Activated naive CD4-positive, alpha-beta T cell treated with anti-CD3 and anti-CD28 coated beads for 36 hours (primary cell): ENCODE measurements at regions not wholly inside any gene's neighbourhood (a gene's known extent, or its start where the extent isn't known, plus 50 kb on each side); places are given as distances from the start of the nearest gene placed in this dataset.

Experiments used
- CTCF ChIA-PET: fragments of 350-600 bp; sonication (Branson Sonifier 250); formaldehyde crosslinking; loops from one replicate; lab custom pipeline; 2021; ENCODE audit warnings: antibody characterized with exemption; lab: Charles Lee
- DNase-seq: peaks from one replicate; pipeline ENCODE4 v3.0.0-alpha.2; 2020
- H3K27ac Mint-ChIP-seq: one replicate; pipeline ENCODE4 v1.8.0; 2021; ENCODE audit warnings: mild to moderate bottlenecking, mixed read lengths
- H3K27me3 Mint-ChIP-seq: one replicate; pipeline ENCODE4 v1.8.0; 2021; ENCODE audit warnings: low read depth, mixed read lengths
- H3K36me3 Mint-ChIP-seq: one replicate; pipeline ENCODE4 v1.8.0; 2021; ENCODE audit warnings: low read depth, mixed read lengths
- H3K4me1 Mint-ChIP-seq: one replicate; pipeline ENCODE4 v1.8.0; 2021; ENCODE audit warnings: low read depth, mixed read lengths
- H3K4me3 Mint-ChIP-seq: one replicate; pipeline ENCODE4 v1.8.0; 2021; ENCODE audit warnings: mild to moderate bottlenecking, moderate library complexity, mixed read lengths
- H3K9me3 Mint-ChIP-seq: one replicate; pipeline ENCODE4 v1.8.0; 2021; ENCODE audit warnings: mixed read lengths
- intact Hi-C: fragments of 100-400 bp; cut with micrococcal nuclease; formaldehyde crosslinking; loops from one replicate; pipeline ENCODE4 v1.15.1; 2023

DNA sequence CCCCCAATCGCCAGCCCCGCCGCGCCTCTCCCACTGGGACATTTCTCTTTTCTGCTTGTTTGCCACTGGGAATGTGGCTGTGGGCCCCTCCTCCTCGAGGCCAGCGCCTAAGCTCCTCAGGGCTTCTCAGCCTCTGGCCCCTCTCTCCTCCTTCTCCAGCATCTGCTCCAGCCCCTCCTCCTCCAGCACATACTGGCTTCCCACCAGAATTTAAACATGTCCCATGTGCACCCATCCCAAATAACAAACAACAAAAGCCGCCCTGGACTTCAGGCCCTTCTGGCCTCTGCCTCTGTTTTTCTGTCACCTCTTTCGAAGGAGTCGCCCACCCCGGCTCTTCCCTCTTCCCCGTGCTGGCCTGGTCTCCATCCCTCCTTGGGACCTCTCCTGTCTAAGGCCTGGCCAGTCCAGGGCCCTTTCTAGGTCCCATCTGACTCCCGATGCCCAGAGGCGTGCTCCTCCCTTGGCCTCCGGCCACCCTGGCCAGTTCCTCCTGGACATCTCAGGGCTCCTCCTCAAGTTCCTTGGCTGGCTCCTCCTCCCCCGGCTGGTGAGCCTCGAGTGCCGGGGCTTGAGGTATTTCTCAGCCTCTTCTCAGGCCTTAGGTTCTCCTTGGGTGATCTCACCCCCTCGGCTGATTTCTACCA is 94.6 kb upstream of the SLC6A6 start:
- CTCF ChIA-PET, result no interaction called here

GRCh38 chr3:14311729-14312128 is 90.7 kb upstream of the SLC6A6 start:
- no peaks in the 10 kb centered on the region for H3K9me3 Mint-ChIP-seq
- H3K27me3 Mint-ChIP-seq, result peaks cover 8% of the 10 kb centered on the region
- no peak for DNase-seq
- no peaks in the 10 kb centered on the region for H3K36me3 Mint-ChIP-seq
- no peaks in the 10 kb centered on the region for H3K4me1 Mint-ChIP-seq
- no peak overlapping the region for H3K4me3 Mint-ChIP-seq
- CTCF ChIA-PET, result no interaction called here
- intact Hi-C loops, result no loop called here
- H3K27ac Mint-ChIP-seq, result no peak overlapping the region

More for the DNA sequence above, 94.6 kb upstream of the SLC6A6 start:
- Mint-ChIP-seq H3K9me3 (no peaks in the 10 kb centered on the region), H3K36me3 (no peaks in the 10 kb centered on the region), H3K4me3 (no peak overlapping the region), H3K4me1 (no peaks in the 10 kb centered on the region), H3K27me3 (peaks cover 8% of the 10 kb centered on the region), H3K27ac (no peak overlapping the region)
- intact Hi-C loops, result no loop called here
- DNase-seq, result no peak

GRCh38 chr3:14312375-14312774 is 90.0 kb upstream of the SLC6A6 start:
- no peak overlapping the region for H3K27ac Mint-ChIP-seq
- H3K36me3 Mint-ChIP-seq, result no peaks in the 10 kb centered on the region
- CTCF ChIA-PET, result no interaction called here
- H3K4me3 Mint-ChIP-seq, result no peak overlapping the region
- H3K4me1 Mint-ChIP-seq, result no peaks in the 10 kb centered on the region
- intact Hi-C loops, result no loop called here
- H3K27me3 Mint-ChIP-seq, result peaks cover 8% of the 10 kb centered on the region
- DNase-seq, result no peak
- H3K9me3 Mint-ChIP-seq, result no peaks in the 10 kb centered on the region

DNA sequence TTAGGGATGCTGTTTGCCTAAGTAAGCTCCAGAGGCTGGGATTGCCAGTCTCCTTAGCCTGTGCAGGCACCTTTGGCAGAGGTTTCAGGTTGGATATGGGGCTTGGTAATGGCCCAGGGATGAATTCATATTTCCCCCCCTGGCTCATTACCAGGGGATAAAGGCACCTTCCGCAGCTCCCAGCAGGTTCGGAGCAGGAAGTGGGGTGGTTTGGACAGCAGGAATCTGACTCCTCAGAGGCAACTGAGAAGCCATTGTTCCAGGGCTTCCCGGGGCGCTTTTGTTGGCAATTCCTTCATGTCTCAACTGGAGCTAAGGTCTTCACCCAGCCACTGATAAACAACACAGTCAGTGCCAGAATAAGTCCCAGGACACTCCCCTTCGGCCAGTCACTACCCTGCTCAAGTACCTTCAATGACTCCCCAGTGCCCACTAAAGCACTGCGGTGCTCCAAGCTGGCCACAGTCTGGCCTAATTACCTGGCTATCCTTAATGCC is 85.3 kb upstream of the SLC6A6 start:
- no peak overlapping the region for H3K4me3 Mint-ChIP-seq
- no peak for DNase-seq
- H3K27me3 Mint-ChIP-seq, result peaks cover 2% of the 10 kb centered on the region
- intact Hi-C loops, result no loop called here
- H3K4me1 Mint-ChIP-seq, result no peaks in the 10 kb centered on the region
- CTCF ChIA-PET, result no interaction called here
- no peak overlapping the region for H3K27ac Mint-ChIP-seq
- peaks cover 3% of the 10 kb centered on the region for H3K9me3 Mint-ChIP-seq
- no peaks in the 10 kb centered on the region for H3K36me3 Mint-ChIP-seq

DNA sequence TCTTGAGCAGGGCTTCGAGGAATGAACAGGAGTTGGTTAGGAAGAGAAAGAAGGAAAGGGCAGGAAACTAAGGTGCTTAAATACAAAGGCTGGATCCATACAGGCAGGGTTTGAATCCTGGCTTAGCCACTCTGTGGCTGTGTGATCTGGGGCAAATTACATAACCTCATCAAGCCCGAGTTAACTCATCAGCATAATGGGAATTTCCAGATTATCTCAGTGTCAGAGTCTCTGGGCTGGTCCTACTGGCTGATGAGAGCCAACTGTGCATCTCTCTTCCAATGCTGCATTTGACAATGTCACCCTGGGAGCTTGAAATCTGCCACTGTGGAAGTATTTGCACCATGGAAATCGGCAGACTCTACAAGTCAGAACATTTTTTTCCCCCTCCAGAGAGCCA is 83.8 kb upstream of the SLC6A6 start:
- CTCF ChIA-PET, result no interaction called here
- DNase-seq, result no peak
- Mint-ChIP-seq H3K27me3 (no peaks in the 10 kb centered on the region), H3K4me3 (no peak overlapping the region), H3K9me3 (peaks cover 3% of the 10 kb centered on the region), H3K4me1 (no peaks in the 10 kb centered on the region), H3K27ac (no peak overlapping the region), H3K36me3 (no peaks in the 10 kb centered on the region)
- intact Hi-C loops, result no loop called here

DNA sequence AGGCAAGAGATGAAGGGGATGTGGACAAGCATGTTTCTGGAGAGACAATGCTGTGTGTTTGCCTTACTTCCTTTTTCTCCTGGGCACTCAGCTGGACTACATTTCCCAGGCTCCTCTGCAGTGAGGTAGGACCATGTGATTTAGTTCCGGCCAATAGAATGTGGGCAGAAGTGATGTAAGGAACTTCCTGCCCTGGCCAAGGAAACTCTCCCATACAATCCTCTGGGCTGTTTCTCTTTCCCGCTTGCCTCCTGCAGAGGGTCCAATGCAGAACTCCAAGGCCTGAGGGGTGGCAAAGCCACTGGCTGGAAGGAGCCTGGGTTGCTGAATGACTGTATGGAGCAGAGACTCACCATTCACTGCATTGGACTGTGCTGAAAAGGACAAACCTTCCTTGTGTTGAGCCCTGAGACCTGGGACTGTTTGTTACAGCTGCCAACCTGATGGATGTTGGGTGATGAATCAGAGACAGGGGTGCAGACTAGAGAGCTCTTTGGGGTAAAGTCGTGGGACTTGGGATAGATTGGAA is 82.7 kb upstream of the SLC6A6 start:
- H3K9me3 Mint-ChIP-seq, result peaks cover 3% of the 10 kb centered on the region
- H3K4me3 Mint-ChIP-seq, result no peak overlapping the region
- H3K36me3 Mint-ChIP-seq, result no peaks in the 10 kb centered on the region
- H3K27ac Mint-ChIP-seq, result no peak overlapping the region
- H3K27me3 Mint-ChIP-seq, result no peaks in the 10 kb centered on the region
- DNase-seq, result peak; percentile 30
- no peaks in the 10 kb centered on the region for H3K4me1 Mint-ChIP-seq
- CTCF ChIA-PET, result interaction anchor here (0.6 kb wide), 1 partner anchor 142 kb away, joined by 3 read pairs; no protein-coding TSS in a partner anchor
- intact Hi-C loops, result no loop called here

- Mint-ChIP-seq H3K9me3 (peaks cover 3% of the 10 kb centered on the region), H3K4me1 (no peaks in the 10 kb centered on the region), H3K4me3 (no peak overlapping the region), H3K27ac (no peak overlapping the region), H3K27me3 (no peaks in the 10 kb centered on the region), H3K36me3 (no peaks in the 10 kb centered on the region)
- intact Hi-C loops, result no loop called here
- DNase-seq, result no peak
- CTCF ChIA-PET, result interaction anchor here (0.6 kb wide), 1 partner anchor 142 kb away, joined by 3 read pairs; no protein-coding TSS in a partner anchor
Measured at GRCh38 chr3:14320219-14320618, 82.2 kb upstream of the SLC6A6 start.

DNA sequence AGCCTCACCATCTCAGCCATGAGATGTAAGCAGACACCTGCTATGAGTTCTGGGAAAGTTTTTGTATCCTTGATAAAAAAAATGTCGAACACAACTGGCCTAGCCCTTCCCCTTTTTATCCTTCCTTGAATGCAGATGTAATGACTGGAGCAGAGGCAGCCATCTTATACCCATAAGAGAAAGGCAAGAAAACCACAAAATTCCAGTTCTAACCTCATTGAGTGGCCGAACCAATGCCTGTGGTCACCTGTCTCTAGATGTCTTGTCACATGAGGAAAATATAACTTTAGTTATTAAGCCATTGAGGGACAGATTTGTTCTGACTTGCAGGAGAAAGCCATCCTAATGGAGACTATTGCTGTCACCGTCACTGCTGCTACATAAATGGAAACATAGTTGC is 80.4 kb upstream of the SLC6A6 start:
- no peak overlapping the region for H3K4me3 Mint-ChIP-seq
- CTCF ChIA-PET, result no interaction called here
- H3K36me3 Mint-ChIP-seq, result no peaks in the 10 kb centered on the region
- no peaks in the 10 kb centered on the region for H3K4me1 Mint-ChIP-seq
- intact Hi-C loops, result no loop called here
- H3K9me3 Mint-ChIP-seq, result peaks cover 3% of the 10 kb centered on the region
- H3K27me3 Mint-ChIP-seq, result no peaks in the 10 kb centered on the region
- no peak overlapping the region for H3K27ac Mint-ChIP-seq
- DNase-seq, result no peak

DNA sequence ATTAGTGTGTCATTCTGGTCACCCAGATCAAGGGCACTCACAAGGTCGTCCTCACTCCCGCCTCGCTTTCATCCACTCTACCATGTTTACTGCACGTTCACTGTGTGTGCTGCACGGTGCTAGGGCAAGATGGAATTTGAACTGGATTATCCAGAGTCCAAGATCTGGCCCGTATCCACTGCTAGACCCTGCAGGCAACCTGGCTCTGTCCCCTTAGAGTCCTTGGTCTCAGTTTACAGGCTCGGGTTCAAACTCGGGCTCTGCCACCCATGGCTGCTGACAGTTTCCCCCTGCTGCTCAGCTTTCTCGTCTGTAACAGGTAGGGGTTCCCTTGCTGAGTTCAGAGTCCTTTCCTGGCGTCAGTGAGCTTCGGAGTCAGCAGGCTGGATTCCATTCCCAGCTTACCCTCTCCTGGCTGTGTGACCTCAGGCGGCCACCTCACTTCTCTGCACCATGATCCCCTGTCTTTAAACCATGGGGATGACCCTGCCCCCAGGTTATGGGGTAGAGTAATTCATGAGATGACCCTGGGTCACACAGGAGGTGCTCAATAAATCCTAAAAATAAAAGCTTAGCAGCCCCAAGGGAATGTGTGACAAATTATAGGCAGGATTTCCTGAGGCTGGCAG is 79.6 kb upstream of the SLC6A6 start:
- no peak overlapping the region for H3K4me3 Mint-ChIP-seq

DNA sequence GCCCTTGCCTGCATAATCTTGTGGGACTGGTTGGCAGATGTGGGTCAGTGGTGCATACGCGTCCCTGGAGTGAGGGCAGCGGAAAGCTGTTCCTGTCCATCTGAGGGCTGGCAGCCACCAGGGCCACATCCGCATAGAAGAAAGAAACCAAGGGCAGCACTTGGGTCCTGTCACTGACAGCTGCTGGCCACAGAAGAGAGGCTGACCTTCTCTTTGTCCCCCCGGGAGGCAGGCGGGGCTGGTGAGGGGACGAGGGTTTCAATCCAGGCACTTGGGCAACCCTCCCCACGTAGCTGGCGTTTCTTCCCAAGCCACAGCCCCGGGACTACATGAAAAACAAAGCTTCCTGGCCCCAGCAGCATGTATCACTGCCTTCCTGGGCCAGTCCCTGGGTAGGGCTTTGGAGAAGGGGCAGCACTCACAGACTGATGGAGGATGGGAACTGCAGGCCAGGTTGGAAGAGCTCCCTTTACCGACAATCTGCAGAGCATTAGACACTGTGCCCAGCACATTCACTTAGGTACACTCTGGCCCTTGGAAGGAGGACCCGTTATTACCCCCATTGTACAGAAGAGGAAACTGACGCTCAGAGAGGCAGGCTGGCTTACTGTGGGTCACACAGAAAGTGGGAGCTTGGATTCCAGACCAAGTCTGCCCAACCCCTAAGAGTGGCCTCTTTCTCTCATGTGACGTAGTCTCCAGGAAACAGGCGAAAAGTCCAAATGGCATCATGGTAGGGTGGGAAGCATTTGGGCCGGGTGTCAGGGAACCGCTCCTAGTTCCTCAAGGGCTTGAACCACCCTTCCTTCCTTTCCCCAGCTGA is 78.8 kb upstream of the SLC6A6 start:
- Mint-ChIP-seq H3K27ac (no peak overlapping the region), H3K36me3 (no peaks in the 10 kb centered on the region), H3K27me3 (no peaks in the 10 kb centered on the region), H3K9me3 (peaks cover 3% of the 10 kb centered on the region), H3K4me1 (no peaks in the 10 kb centered on the region), H3K4me3 (no peak overlapping the region)
- no peak for DNase-seq
- intact Hi-C loops, result no loop called here
- CTCF ChIA-PET, result interaction anchor here (1.3 kb wide), 2 partner anchors 139 to 186 kb away, joined by 3 read pairs; no protein-coding TSS in a partner anchor

More for the DNA sequence above, 79.6 kb upstream of the SLC6A6 start:
- H3K4me1 Mint-ChIP-seq, result no peaks in the 10 kb centered on the region
- peaks cover 3% of the 10 kb centered on the region for H3K9me3 Mint-ChIP-seq
- intact Hi-C loops, result no loop called here
- no peaks in the 10 kb centered on the region for H3K27me3 Mint-ChIP-seq
- DNase-seq, result no peak
- H3K36me3 Mint-ChIP-seq, result no peaks in the 10 kb centered on the region
- CTCF ChIA-PET, result interaction anchor here (1.3 kb wide), 2 partner anchors 140 to 186 kb away, joined by 3 read pairs; no protein-coding TSS in a partner anchor
- H3K27ac Mint-ChIP-seq, result no peak overlapping the region

DNA sequence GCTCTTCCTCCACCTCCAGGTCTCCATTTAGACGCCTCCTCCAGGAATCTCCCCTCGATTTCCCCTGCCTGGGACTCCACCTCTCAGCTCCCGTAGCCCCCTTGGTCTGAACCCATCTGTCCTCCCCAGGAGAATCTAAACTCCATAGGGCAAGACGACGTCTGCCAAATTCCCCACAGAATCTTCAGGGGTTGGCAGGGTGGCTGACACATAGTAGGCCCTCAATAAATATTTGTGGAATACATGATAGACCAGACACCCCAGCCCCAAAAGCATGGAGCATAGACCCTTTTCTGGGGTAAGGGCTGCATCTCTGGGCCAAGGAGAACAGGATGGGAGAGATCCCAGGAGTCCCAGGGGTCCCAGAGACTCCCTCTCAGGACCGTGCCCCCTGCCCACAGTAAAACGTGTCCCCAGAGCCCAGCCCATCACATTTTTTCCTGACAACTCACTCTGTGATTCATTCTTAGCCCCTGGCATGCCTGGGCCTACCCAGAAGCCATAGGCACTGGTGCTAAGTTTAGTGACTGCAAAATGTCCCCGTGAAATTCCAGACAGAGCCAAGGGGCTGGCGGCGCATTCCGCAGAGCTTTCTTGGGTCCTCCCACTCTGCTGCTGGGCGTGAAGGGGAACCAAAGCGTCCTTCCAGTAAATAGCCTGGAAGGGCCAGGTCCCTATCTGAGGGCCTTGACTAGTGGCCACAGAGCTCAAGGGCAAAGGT is 78.0 kb upstream of the SLC6A6 start:
- intact Hi-C loops, result no loop called here
- Mint-ChIP-seq H3K36me3 (no peaks in the 10 kb centered on the region), H3K9me3 (peaks cover 3% of the 10 kb centered on the region), H3K27me3 (no peaks in the 10 kb centered on the region), H3K4me3 (no peak overlapping the region), H3K27ac (no peak overlapping the region), H3K4me1 (no peaks in the 10 kb centered on the region)
- CTCF ChIA-PET, result interaction anchor here (0.7 to 1.3 kb wide), 3 partner anchors 30 to 185 kb away, joined by 3 read pairs; no protein-coding TSS in a partner anchor
- no peak for DNase-seq
